ENCODE measurements at regions not wholly inside any gene's neighbourhood (a gene's known extent, or its start where the extent isn't known, plus 50 kb on each side); places are given as distances from the start of the nearest gene placed in this dataset.

GRCh38 chr2:155841442-155841841 lies 491.1 kb downstream of the NR4A2 start:
- Histone ChIP-seq H3K79me1 (ENCODE audit: low read depth, low read length) (no peaks in the 10 kb centered on the region), H3K36me3 (ENCODE audit: control insufficient read depth in 2 of 4, insufficient read depth in 4 of 4, low read length in 3 of 4) (no peaks in the 10 kb centered on the region), H2BK20ac (ENCODE audit: low read length) (no peak overlapping the region), H3K27me3 (replicated peaks in 1 of 4; ENCODE audit: control insufficient read depth in 3 of 4, extremely low read depth in 1 of 4, insufficient read depth in 3 of 4, low read length in 3 of 4) (no peaks in the 10 kb centered on the region), H2BK12ac (ENCODE audit: low read depth, low read length) (no peak overlapping the region), H3K27ac (ENCODE audit: low read depth, low read length) (no peak overlapping the region), H3K18ac (ENCODE audit: extremely low read depth, low read length) (no peak overlapping the region; the same call in 1 of the 2 replicates), H2BK15ac (ENCODE audit: low read length) (no peak overlapping the region), H3K9ac (replicated peaks in 1 of 4; ENCODE audit: extremely low read depth in 1 of 4, low read depth in 3 of 4, low read length in 3 of 4) (no peak overlapping the region), H3K4me3 (ENCODE audit: extremely low read depth in 1 of 4, insufficient read depth in 2 of 4, low read depth in 3 of 4, low read length in 4 of 4) (peak overlapping the region in 1 of 4 experiments; percentile 21; a peak in 1 of 8 replicates), H4K91ac (replicated peaks; ENCODE audit: insufficient read length, low read length) (no peak overlapping the region), H4K8ac (ENCODE audit: extremely low read depth, insufficient read depth, low read length) (no peak overlapping the region), H3K4me1 (replicated peaks in 1 of 4; ENCODE audit: control insufficient read depth in 3 of 4, insufficient read depth in 4 of 4, low read length in 3 of 4) (peaks cover 0 to 8% (median 2%) of the 10 kb centered on the region in 4 experiments; a peak in 3 of 7 replicates), H3K56ac (replicated peaks; ENCODE audit: insufficient read length, low read depth, low read length) (no peak overlapping the region), H2BK5ac (ENCODE audit: low read depth, low read length) (no peak overlapping the region), H2AK5ac (ENCODE audit: low read depth, low read length) (no peak overlapping the region), H3K9me3 (ENCODE audit: insufficient read depth in 2 of 2, low read depth in 1 of 2, low read length in 1 of 2) (no peaks in the 10 kb centered on the region), H2AFZ (ENCODE audit: low read length) (no peak overlapping the region), H3K14ac (ENCODE audit: insufficient read length) (no peak overlapping the region), H4K20me1 (replicated peaks in 1 of 2; ENCODE audit: control insufficient read depth in 1 of 2, insufficient read depth in 2 of 2, low read length in 2 of 2) (no peaks in the 10 kb centered on the region), H3K4me2 (ENCODE audit: insufficient read depth in 1 of 2, low read depth in 2 of 2, low read length in 2 of 2) (peak overlapping the region; percentile 10 to 35; a peak in 2 of 4 replicates), H2BK120ac (replicated peaks; ENCODE audit: low read depth, low read length) (no peak overlapping the region), H3K23ac (ENCODE audit: insufficient read length) (no peak overlapping the region), H3K23me2 (ENCODE audit: low read depth, low read length) (no peaks in the 10 kb centered on the region; the same call in 1 of the 2 replicates), H3K4ac (replicated peaks; ENCODE audit: insufficient read length, low read depth, low read length) (no peak overlapping the region), H4K5ac (ENCODE audit: insufficient read length, low read depth, low read length) (no peak overlapping the region), H3K79me2 (ENCODE audit: control insufficient read depth in 1 of 2, insufficient read depth in 2 of 2, low read length in 2 of 2) (no peaks in the 10 kb centered on the region)
- no peak for FAIRE-seq
- 18% methylated on average over 3 of the region's 3 CpGs; no CpG with 5 or more reads in 1 of the 2 experiments for WGBS, 2 experiments (ENCODE audit: extremely low coverage in 1 of 2, insufficient coverage in 1 of 2, insufficient read length in 1 of 2, insufficient replicate concordance in 2 of 2, low coverage in 1 of 2, low lambda C conversion rate in 2 of 2, missing lambda C conversion rate in 1 of 2)
- TF ChIP-seq SP4 (IDR thresholded peaks at IDR 0.05; ENCODE audit: low read length) (no peak), TEAD4 (IDR thresholded peaks at IDR 0.05; ENCODE audit: low read depth, low read length) (peak; percentile 74; the same call in 1 of the 2 replicates)
- POLR2A ChIA-PET (ENCODE audit: partially characterized antibody) = interaction anchor here (0.6 to 0.7 kb wide), 2 partner anchors 215 to 1044 kb away, joined by 3 read pairs; no protein-coding TSS in a partner anchor
- no peak for DNase-seq (ENCODE audit: low read depth in 1 of 2, low spot score in 2 of 2)
- CTCF ChIA-PET (ENCODE audit: partially characterized antibody) = interaction anchor here (0.6 to 2.3 kb wide), 4 partner anchors 20 to 26 kb away, joined by 3 to 7 read pairs (median 3); no protein-coding TSS in a partner anchor

Data from H1 (cell line).